Osteoblast (primary cell): ENCODE measurements at regions not wholly inside any gene's neighbourhood (a gene's known extent, or its start where the extent isn't known, plus 50 kb on each side); places are given as distances from the start of the nearest gene placed in this dataset.

Experiments used
- DNase-seq: peaks from one replicate; pipeline ENCODE4 v3.0.0; 2011; ENCODE audit warnings: low spot score, mixed read lengths; ENCODE audit not compliant: insufficient read length; ENCODE audit errors: missing footprints
- H2AFZ ChIP-seq: 2 replicates; pipeline ENCODE4 v1.6.0; 2011; ENCODE audit warnings: mild to moderate bottlenecking, low read length
- H3K27ac ChIP-seq: 2 replicates; pipeline ENCODE4 v1.5.1; 2011; ENCODE audit warnings: mild to moderate bottlenecking, low read depth, low read length, moderate library complexity
- H3K27me3 ChIP-seq: 2 replicates; pipeline ENCODE4 v1.6.0; 2012; ENCODE audit warnings: mild to moderate bottlenecking, control low read depth, inconsistent platforms, low read length, moderate library complexity; ENCODE audit not compliant: insufficient read depth
- H3K36me3 ChIP-seq: 2 replicates; pipeline ENCODE4 v1.5.1; 2011; ENCODE audit warnings: mild to moderate bottlenecking, low read length, control low read depth, moderate library complexity; ENCODE audit not compliant: insufficient read depth
- H3K4me1 ChIP-seq: 2 replicates; pipeline ENCODE4 v1.5.1; 2011; ENCODE audit warnings: mild to moderate bottlenecking, low read length, control low read depth, moderate library complexity; ENCODE audit not compliant: insufficient read depth
- H3K4me2 ChIP-seq: 2 replicates; pipeline ENCODE4 v1.6.0; 2011; ENCODE audit warnings: mild to moderate bottlenecking, low read length; ENCODE audit not compliant: insufficient read depth
- H3K4me3 ChIP-seq: fragments of 200-600 bp; sonication (generic); 3 replicates; pipeline ENCODE4 v1.5.1; 2012; ENCODE audit warnings: mild to moderate bottlenecking, low read length, inconsistent platforms; ENCODE audit not compliant: insufficient read depth
- H3K79me2 ChIP-seq: 2 replicates; pipeline ENCODE4 v1.6.0; 2012; ENCODE audit warnings: mild to moderate bottlenecking, low read length, control low read depth, inconsistent platforms; ENCODE audit not compliant: insufficient read depth
- H3K9me3 ChIP-seq: 2 replicates; pipeline ENCODE4 v1.5.1; 2011; ENCODE audit warnings: low read depth, low read length, control low read depth
- H4K20me1 ChIP-seq: 2 replicates; pipeline ENCODE4 v1.6.0; 2012; ENCODE audit warnings: mild to moderate bottlenecking, low read length, control low read depth; ENCODE audit not compliant: insufficient read depth
- TF ChIP-seq, protein P1 (sequence below): IDR thresholded peaks from 2 replicates; pipeline ENCODE4 v1.5.1; 2011; ENCODE audit warnings: mild to moderate bottlenecking, low read depth, low read length, moderate library complexity; ENCODE audit errors: extremely low read depth

DNA sequence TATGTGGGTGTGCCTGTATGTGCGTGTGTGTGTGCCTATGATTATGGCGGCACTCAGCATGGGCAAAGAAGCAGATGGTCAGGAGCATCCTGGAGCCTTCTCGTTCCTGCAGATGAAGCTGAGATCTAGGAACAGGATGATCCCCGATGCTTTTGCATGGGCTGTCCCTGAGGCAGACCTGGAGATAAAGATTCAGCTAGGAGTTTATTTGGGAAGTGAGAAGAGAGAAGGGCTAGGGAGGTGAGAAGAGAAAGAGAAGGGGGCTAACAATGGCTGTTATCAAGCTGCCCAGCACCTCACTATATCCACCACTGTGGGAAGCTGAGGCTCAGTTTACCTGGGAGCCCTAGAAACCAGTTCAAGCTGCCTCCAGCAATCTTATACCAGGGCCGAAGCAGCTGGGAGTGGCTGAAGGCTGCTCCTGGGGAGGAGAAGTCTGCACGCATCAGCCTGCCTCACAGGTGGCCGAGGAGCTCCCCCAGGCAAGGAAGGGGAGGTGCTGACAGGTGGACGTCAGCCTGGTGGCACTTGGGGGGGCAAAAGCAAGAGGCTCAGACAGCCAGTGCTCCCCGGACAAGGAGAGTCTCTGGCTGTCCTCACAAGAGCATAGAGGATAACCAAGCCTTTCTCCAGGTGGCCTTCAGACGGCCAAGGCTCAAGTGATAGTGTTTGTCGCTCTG is 94.0 kb upstream of the IQSEC1 start:
- TF ChIP-seq, protein P1, sequence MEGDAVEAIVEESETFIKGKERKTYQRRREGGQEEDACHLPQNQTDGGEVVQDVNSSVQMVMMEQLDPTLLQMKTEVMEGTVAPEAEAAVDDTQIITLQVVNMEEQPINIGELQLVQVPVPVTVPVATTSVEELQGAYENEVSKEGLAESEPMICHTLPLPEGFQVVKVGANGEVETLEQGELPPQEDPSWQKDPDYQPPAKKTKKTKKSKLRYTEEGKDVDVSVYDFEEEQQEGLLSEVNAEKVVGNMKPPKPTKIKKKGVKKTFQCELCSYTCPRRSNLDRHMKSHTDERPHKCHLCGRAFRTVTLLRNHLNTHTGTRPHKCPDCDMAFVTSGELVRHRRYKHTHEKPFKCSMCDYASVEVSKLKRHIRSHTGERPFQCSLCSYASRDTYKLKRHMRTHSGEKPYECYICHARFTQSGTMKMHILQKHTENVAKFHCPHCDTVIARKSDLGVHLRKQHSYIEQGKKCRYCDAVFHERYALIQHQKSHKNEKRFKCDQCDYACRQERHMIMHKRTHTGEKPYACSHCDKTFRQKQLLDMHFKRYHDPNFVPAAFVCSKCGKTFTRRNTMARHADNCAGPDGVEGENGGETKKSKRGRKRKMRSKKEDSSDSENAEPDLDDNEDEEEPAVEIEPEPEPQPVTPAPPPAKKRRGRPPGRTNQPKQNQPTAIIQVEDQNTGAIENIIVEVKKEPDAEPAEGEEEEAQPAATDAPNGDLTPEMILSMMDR = no peak
- Histone ChIP-seq H3K4me1 (no peaks in the 10 kb centered on the region), H2AFZ (no peak overlapping the region), H4K20me1 (no peaks in the 10 kb centered on the region), H3K9me3 (no peaks in the 10 kb centered on the region), H3K27me3 (no peaks in the 10 kb centered on the region), H3K79me2 (no peaks in the 10 kb centered on the region), H3K27ac (no peak overlapping the region), H3K36me3 (no peaks in the 10 kb centered on the region), H3K4me2 (no peak overlapping the region), H3K4me3 (no peak overlapping the region)
- DNase-seq = peak; percentile 66

DNA sequence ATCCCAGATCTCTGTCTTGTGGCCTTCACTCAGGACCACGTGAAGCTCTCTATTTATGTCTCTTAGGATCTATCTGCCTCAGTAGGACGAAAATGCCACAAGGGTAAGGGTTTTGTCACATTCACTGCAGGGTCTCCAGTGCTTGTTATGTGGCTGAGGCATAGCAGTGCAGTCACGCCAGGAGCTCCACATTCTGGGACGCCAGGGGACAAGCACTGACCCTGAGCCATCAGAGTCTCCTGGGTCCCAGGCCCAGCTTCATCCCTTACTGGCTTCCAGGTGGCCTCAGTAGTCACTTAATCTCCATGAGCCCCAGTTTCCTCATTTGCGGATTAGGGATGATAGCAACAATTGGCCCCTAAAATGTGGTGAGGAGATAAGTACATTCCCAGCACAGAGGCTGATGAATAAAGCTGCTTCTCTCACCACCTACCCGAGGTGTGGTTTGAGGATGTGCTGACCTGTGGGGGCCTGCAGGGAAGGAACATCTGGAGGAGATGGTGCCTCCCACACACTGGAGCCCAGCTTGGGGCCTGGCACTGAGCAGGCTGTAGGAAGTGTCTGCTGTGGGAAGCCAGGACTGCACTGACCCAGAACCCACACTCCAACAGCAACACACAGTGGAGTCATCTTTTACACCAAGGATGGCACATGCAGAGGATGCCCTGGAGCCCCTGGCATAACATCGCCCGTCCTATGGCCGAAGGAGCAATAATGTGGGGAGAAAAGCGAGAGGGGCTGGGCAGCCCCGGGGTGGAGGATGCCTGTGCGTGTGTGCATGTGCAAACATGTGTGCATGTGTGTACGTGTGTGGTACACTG is 93.2 kb upstream of the IQSEC1 start:
- TF ChIP-seq, protein P1 = no peak
- Histone ChIP-seq H3K4me2 (no peak overlapping the region), H3K79me2 (no peaks in the 10 kb centered on the region), H2AFZ (no peak overlapping the region), H4K20me1 (no peaks in the 10 kb centered on the region), H3K9me3 (no peaks in the 10 kb centered on the region), H3K4me3 (no peak overlapping the region), H3K27me3 (no peaks in the 10 kb centered on the region), H3K27ac (no peak overlapping the region), H3K36me3 (no peaks in the 10 kb centered on the region), H3K4me1 (no peaks in the 10 kb centered on the region)
- peak; percentile 78 for DNase-seq

DNA sequence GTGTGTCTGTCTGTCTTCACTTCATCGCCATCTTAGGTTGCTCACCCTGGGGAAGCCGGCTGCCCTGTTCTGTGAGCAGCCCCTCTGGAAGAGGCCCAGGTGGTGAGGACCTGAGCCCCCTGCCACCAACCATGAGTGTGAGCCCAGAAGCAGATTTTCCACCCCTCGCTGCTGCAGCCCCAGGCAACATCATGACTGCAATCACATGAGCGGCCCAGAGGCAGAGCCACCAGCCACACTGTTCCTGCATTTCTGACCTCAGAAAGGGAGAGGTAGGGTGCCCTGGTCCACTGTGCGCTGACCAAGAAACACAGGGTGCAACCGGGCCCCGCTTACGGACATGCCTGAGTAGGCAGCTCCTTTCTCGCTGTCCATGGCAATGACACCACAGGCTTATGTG is 92.3 kb upstream of the IQSEC1 start:
- TF ChIP-seq, protein P1 = no peak
- DNase-seq = no peak
- no peak overlapping the region for H2AFZ ChIP-seq

DNA sequence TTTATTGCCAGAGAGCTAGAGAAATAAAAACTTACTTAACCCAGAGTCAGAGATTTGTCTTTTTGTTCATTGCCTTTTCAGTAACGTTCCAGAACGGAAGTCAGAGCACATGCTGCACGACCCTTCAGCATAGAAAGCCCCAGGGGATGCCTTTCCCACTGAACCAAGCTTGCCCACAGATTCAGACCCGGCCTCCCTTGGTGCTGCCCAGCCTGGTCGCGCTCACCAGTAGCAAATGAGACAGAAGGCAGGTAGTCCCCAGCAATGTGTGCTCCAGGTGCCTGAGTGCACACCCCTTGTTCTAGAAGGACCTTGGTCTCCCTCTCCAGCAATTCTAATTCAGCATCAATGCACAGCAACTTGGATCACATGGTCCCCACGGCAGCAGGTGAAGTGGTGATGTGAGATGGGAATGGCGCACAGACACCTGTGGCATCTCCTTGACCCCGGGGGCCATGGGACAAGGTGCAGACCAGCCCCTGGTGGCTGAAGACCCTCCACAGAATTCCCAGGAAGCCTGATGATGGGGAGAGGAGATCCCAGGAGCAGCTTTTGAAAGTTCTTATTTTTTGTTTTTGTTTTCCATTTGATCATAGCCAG is 91.8 kb upstream of the IQSEC1 start:
- peak; percentile 37 for DNase-seq
- Histone ChIP-seq H3K36me3 (no peaks in the 10 kb centered on the region), H3K9me3 (no peaks in the 10 kb centered on the region), H3K79me2 (no peaks in the 10 kb centered on the region), H3K4me3 (no peak overlapping the region), H4K20me1 (no peaks in the 10 kb centered on the region), H3K4me1 (no peaks in the 10 kb centered on the region), H3K27ac (no peak overlapping the region), H3K27me3 (no peaks in the 10 kb centered on the region), H2AFZ (no peak overlapping the region), H3K4me2 (no peak overlapping the region)
- TF ChIP-seq, protein P1 = no peak

More for the DNA sequence above, 92.3 kb upstream of the IQSEC1 start:
- no peaks in the 10 kb centered on the region for H3K27me3 ChIP-seq
- H3K36me3 ChIP-seq = no peaks in the 10 kb centered on the region
- H4K20me1 ChIP-seq = no peaks in the 10 kb centered on the region
- no peak overlapping the region for H3K4me3 ChIP-seq
- no peak overlapping the region for H3K4me2 ChIP-seq
- H3K9me3 ChIP-seq = no peaks in the 10 kb centered on the region
- no peak overlapping the region for H3K27ac ChIP-seq
- no peaks in the 10 kb centered on the region for H3K79me2 ChIP-seq
- H3K4me1 ChIP-seq = no peaks in the 10 kb centered on the region
